K562 (cell line): ENCODE measurements at regions not wholly inside any gene's neighbourhood (a gene's known extent, or its start where the extent isn't known, plus 50 kb on each side); places are given as distances from the start of the nearest gene placed in this dataset.

ENCODE experiments used
- ATAC-seq: fragments of 200-7000 bp; cut with Tn5 transposase; 3 replicates; pipeline ENCODE4 v1.9.1; 2020; ENCODE audit warnings: moderate library complexity
- BruUV-seq: library from RNA; stranded (reverse); fragments of 400-500 nt; replicated peaks from 2 replicates; lab custom pipeline; 2021; lab: Mats Ljungman, UMichigan
- CTCF ChIA-PET: fragments of 300-600 bp; formaldehyde crosslinking; extraction: SDS; loops from one replicate; lab custom pipeline; 2021; ENCODE audit warnings: low intra/inter-chr PET ratio; lab: Yijun Ruan, JAX
- POLR2A ChIA-PET: fragments of 300-600, 350-650 bp; sonication (Branson Sonifier 250); formaldehyde crosslinking; extraction: SDS; loops from one replicate; lab custom pipeline; 2021; ENCODE audit warnings: antibody characterized with exemption, inconsistent platforms; lab: Yijun Ruan, JAX
- DNase-seq, 4 experiments: peaks; one replicate each; pipeline versions ENCODE4 v3.0.0 to v3.0.0-alpha.2; 2011 to 2018; ENCODE audit warnings: low spot score in 3 of 4, mixed read lengths in 3 of 4; ENCODE audit errors: extremely low read depth in 1 of 4
- FAIRE-seq: peaks from 2 replicates; lab custom pipeline; 2011; peaks lifted over from hg19 to GRCh38; lab: Jason Lieb, UNC
- H2AFZ ChIP-seq: 2 replicates; pipeline ENCODE4 v1.6.0; 2011; ENCODE audit warnings: low read depth, low read length, control low read depth, inconsistent platforms
- H3K27ac ChIP-seq: fragments of 200-600 bp; 3 replicates; pipeline ENCODE4 v1.8.0; 2011; ENCODE audit warnings: low read depth, mild to moderate bottlenecking, control low read depth, inconsistent platforms, low read length, moderate library complexity, mixed read lengths; ENCODE audit errors: extremely low read depth
- H3K27me3 ChIP-seq, 2 experiments: fragments of 300-600 bp in 1 of 2; 2 replicates in 1 of 2; 3 replicates in 1 of 2; pipeline versions ENCODE4 v1.6.0 to v1.8.0; 2011; ENCODE audit warnings: inconsistent platforms in 2 of 2, low read length in 2 of 2, mild to moderate bottlenecking in 1 of 2, mixed read lengths in 1 of 2, moderate library complexity in 1 of 2; ENCODE audit not compliant: control insufficient read depth in 2 of 2, insufficient read depth in 2 of 2
- H3K36me3 ChIP-seq: fragments of 300-600 bp; 3 replicates; pipeline ENCODE4 v1.8.0; 2011; ENCODE audit warnings: mild to moderate bottlenecking, low read length, inconsistent platforms; ENCODE audit not compliant: control insufficient read depth, insufficient read depth
- H3K4me1 ChIP-seq, 2 experiments: fragments of 200-600 bp in 1 of 2; replicated peaks in 1 of 2; 2 replicates in 1 of 2; 3 replicates in 1 of 2; pipeline versions ENCODE4 v1.5.1 to v1.8.0; 2011; ENCODE audit warnings: inconsistent platforms in 2 of 2, low read length in 2 of 2, mild to moderate bottlenecking in 1 of 2, mixed read lengths in 1 of 2, moderate library complexity in 1 of 2; ENCODE audit not compliant: control insufficient read depth in 2 of 2, insufficient read depth in 2 of 2
- H3K4me2 ChIP-seq: 2 replicates; pipeline ENCODE4 v1.6.1; 2011; ENCODE audit warnings: low read length, control low read depth, inconsistent platforms, mixed read lengths; ENCODE audit not compliant: insufficient read depth
- H3K4me3 ChIP-seq: fragments of 200-600 bp; sonication (generic), shearing (Covaris generic); 2 replicates; pipeline ENCODE4 v1.5.1; 2016; ENCODE audit warnings: control low read depth, inconsistent platforms
- H3K79me2 ChIP-seq: fragments of 200-600 bp; 3 replicates; pipeline ENCODE4 v1.8.0; 2011; ENCODE audit warnings: low read length, inconsistent platforms; ENCODE audit not compliant: control insufficient read depth, insufficient read depth
- H3K9ac ChIP-seq, 2 experiments: 2 replicates each; pipeline versions ENCODE4 v1.6.0 to v1.6.1; 2011; ENCODE audit warnings: low read depth in 2 of 2, low read length in 2 of 2, control low read depth in 1 of 2, inconsistent platforms in 1 of 2, mild to moderate bottlenecking in 1 of 2, mixed read lengths in 1 of 2; ENCODE audit not compliant: insufficient read depth in 1 of 2
- H3K9me1 ChIP-seq: one replicate; pipeline ENCODE4 v1.6.0; 2011; ENCODE audit warnings: inconsistent platforms, mild to moderate bottlenecking, low read length, moderate library complexity; ENCODE audit not compliant: control insufficient read depth, insufficient read depth
- H3K9me3 ChIP-seq: replicated peaks from 2 replicates; pipeline ENCODE4 v1.5.1; 2011; ENCODE audit warnings: low read depth, low read length, inconsistent platforms; ENCODE audit not compliant: control insufficient read depth, insufficient read depth
- H4K20me1 ChIP-seq: replicated peaks from 2 replicates; pipeline ENCODE4 v1.6.1; 2011; ENCODE audit warnings: low read length, inconsistent platforms, mixed read lengths; ENCODE audit not compliant: control insufficient read depth, insufficient read depth
- BRCA1 ChIP-seq, 2 experiments: fragments of 450-650 bp in 1 of 2; sonication (generic) in 1 of 2; formaldehyde crosslinking in 1 of 2; IDR thresholded peaks; 2 replicates each; pipeline versions ENCODE4 v1.5.0 to v1.6.1; 2017 to 2020; ENCODE audit warnings: mild to moderate bottlenecking in 1 of 2, missing genetic modification reagents in 1 of 2
- FOSL1 ChIP-seq: fragments of 200-800 bp; sonication (Bioruptor generic); conservative IDR thresholded peaks from 2 replicates; pipeline ENCODE4 v1.6.1; 2016; ENCODE audit warnings: missing genetic modification characterization, missing compliant biosample characterization
- HMG20A ChIP-seq: fragments of 450-650 bp; formaldehyde crosslinking; conservative IDR thresholded peaks from 2 replicates; pipeline ENCODE4 v1.4.0; 2020; ENCODE audit warnings: mild to moderate bottlenecking, mixed read lengths
- LCOR ChIP-seq: sonication (generic); formaldehyde crosslinking; IDR thresholded peaks from 2 replicates; pipeline ENCODE4 v1.8.0; 2022; ENCODE audit warnings: mild to moderate bottlenecking, missing genetic modification reagents
- NFIC ChIP-seq: fragments of 450-650 bp; IDR thresholded peaks from 2 replicates; pipeline ENCODE4 v1.6.1; 2017; ENCODE audit warnings: mild to moderate bottlenecking, inconsistent platforms
- NFRKB ChIP-seq: fragments of 450-650 bp; IDR thresholded peaks from 2 replicates; pipeline ENCODE4 v1.6.1; 2016; ENCODE audit warnings: low read depth
- WGBS: fragments of 100-300 bp; shearing (Covaris generic); methylation state at CpG from one replicate; pipeline ENCODE4 v1.1.6; 2016; ENCODE audit warnings: low coverage, mixed read lengths; ENCODE audit not compliant: insufficient coverage; ENCODE audit errors: missing lambda C conversion rate; 5-methylcytosine and 5-hydroxymethylcytosine counted together
- in situ Hi-C: fragments of 300-500 bp; cut with MboI; formaldehyde crosslinking; loops from 4 replicates; pipeline ENCODE4 v1.15.0; 2018; ENCODE audit warnings: inconsistent platforms, mixed read lengths
- intact Hi-C: fragments of 100-400 bp; cut with micrococcal nuclease; formaldehyde crosslinking; loops from 2 replicates; pipeline ENCODE4 v1.14.2; 2022
- TF ChIP-seq, protein P1 (sequence below): fragments of 250-450 bp; sonication (Bioruptor Pico); IDR thresholded peaks from 2 replicates; pipeline ENCODE4 v1.5.0; 2021
- TF ChIP-seq, protein P2 (sequence below): fragments of 250-450 bp; sonication (Bioruptor Pico); IDR thresholded peaks from 2 replicates; pipeline ENCODE4 v1.5.1; 2021; ENCODE audit warnings: mild to moderate bottlenecking
- TF ChIP-seq, protein P3 (sequence below): sonication (generic); formaldehyde crosslinking; IDR thresholded peaks from 2 replicates; pipeline ENCODE4 v1.8.1; 2022; ENCODE audit warnings: missing genetic modification reagents
- TF ChIP-seq, protein P4 (sequence below): conservative IDR thresholded peaks from 2 replicates; pipeline ENCODE4 v1.6.1; 2011; ENCODE audit warnings: low read depth, mild to moderate bottlenecking, low read length; ENCODE audit not compliant: control insufficient read depth

DNA sequence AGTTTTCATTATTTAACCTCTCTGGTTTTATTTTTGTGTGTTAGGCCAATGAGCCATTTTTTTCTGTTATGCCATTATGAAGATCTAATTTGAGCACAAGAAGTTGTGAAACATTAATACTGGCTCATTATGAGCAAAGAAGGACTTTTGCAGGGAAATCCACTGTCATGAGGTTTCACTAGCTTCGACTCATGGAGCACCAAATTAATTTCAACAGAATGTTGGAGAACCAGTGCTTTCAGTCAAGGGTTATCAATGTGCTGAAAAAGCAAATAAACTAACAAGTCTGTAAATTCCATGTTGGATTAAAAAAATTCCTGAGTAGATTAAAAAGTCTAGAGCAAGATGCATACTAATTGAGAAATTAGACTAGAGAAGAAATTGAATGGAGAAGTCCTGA, 594.2 kb upstream of the FZD8 start:
- intact Hi-C loops, result no loop called here
- in situ Hi-C loops, result no loop called here
- ChIA-PET POLR2A (no interaction called here), CTCF (no interaction called here)
- Histone ChIP-seq H3K4me1 (no peaks in the 10 kb centered on the region), H4K20me1 (no peaks in the 10 kb centered on the region), H2AFZ (no peak overlapping the region), H3K4me3 (no peak overlapping the region), H3K9ac (no peak overlapping the region), H3K36me3 (no peaks in the 10 kb centered on the region), H3K4me2 (no peak overlapping the region), H3K27me3 (no peaks in the 10 kb centered on the region), H3K79me2 (no peaks in the 10 kb centered on the region), H3K9me1 (no peaks in the 10 kb centered on the region), H3K27ac (no peak overlapping the region), H3K9me3 (no peaks in the 10 kb centered on the region)
- ATAC-seq, result no peak
- no peak for DNase-seq
- no peak for FAIRE-seq
- 7% methylated on average over 1 of the region's 1 CpG for WGBS
- TF ChIP-seq, protein P1, sequence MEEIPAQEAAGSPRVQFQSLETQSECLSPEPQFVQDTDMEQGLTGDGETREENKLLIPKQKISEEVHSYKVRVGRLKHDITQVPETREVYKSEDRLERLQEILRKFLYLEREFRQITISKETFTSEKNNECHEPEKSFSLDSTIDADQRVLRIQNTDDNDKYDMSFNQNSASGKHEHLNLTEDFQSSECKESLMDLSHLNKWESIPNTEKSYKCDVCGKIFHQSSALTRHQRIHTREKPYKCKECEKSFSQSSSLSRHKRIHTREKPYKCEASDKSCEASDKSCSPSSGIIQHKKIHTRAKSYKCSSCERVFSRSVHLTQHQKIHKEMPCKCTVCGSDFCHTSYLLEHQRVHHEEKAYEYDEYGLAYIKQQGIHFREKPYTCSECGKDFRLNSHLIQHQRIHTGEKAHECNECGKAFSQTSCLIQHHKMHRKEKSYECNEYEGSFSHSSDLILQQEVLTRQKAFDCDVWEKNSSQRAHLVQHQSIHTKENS (CRISPR knock-in tag), result no peak
- TF ChIP-seq NFRKB, result no peak
- TF ChIP-seq BRCA1 (IDR thresholded peaks at IDR 0.05), result no peak
- TF ChIP-seq BRCA1 (CRISPR knock-in tag; IDR thresholded peaks at IDR 0.05), result no peak
- TF ChIP-seq FOSL1 (tag), result no peak
- no peak for TF ChIP-seq LCOR (CRISPR knock-in tag)
- TF ChIP-seq, protein P2, sequence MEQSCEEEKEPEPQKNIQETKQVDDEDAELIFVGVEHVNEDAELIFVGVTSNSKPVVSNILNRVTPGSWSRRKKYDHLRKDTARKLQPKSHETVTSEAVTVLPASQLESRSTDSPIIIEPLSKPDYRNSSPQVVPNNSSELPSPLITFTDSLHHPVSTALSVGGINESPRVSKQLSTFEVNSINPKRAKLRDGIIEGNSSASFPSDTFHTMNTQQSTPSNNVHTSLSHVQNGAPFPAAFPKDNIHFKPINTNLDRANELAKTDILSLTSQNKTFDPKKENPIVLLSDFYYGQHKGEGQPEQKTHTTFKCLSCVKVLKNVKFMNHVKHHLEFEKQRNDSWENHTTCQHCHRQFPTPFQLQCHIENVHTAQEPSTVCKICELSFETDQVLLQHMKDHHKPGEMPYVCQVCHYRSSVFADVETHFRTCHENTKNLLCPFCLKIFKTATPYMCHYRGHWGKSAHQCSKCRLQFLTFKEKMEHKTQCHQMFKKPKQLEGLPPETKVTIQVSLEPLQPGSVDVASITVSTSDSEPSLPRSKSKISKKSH (CRISPR knock-in tag), result no peak
- TF ChIP-seq, protein P3, sequence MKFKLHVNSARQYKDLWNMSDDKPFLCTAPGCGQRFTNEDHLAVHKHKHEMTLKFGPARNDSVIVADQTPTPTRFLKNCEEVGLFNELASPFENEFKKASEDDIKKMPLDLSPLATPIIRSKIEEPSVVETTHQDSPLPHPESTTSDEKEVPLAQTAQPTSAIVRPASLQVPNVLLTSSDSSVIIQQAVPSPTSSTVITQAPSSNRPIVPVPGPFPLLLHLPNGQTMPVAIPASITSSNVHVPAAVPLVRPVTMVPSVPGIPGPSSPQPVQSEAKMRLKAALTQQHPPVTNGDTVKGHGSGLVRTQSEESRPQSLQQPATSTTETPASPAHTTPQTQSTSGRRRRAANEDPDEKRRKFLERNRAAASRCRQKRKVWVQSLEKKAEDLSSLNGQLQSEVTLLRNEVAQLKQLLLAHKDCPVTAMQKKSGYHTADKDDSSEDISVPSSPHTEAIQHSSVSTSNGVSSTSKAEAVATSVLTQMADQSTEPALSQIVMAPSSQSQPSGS (CRISPR knock-in tag), result no peak
- TF ChIP-seq HMG20A (CRISPR knock-in tag), result no peak
- TF ChIP-seq, protein P4, sequence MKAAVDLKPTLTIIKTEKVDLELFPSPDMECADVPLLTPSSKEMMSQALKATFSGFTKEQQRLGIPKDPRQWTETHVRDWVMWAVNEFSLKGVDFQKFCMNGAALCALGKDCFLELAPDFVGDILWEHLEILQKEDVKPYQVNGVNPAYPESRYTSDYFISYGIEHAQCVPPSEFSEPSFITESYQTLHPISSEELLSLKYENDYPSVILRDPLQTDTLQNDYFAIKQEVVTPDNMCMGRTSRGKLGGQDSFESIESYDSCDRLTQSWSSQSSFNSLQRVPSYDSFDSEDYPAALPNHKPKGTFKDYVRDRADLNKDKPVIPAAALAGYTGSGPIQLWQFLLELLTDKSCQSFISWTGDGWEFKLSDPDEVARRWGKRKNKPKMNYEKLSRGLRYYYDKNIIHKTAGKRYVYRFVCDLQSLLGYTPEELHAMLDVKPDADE, result no peak
- no peak for TF ChIP-seq NFIC
- BruUV-seq, result no TSS peak
